ENCODE measurements at regions not wholly inside any gene's neighbourhood (a gene's known extent, or its start where the extent isn't known, plus 50 kb on each side); places are given as distances from the start of the nearest gene placed in this dataset.

DNA sequence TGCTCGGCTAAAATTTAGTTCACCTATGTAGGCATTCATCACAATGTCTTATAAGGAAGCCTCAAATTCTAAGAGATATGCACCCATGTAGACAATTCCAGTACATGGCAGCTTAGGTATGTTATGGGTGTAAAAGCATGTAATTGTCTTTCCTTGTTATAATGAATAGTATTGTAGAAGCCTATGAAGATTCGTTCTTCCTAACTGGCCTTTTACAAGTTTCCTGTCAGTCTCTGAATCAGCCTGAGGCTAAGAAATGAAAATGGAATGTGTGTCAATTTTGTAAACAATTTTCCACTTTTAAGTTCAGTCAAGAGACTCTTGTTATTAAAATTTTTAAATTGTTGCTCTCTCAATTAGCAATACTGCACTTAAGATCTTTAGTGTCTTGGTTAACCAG is 189.9 kb upstream of the GALNT5 start:
- TF ChIP-seq, protein P1, sequence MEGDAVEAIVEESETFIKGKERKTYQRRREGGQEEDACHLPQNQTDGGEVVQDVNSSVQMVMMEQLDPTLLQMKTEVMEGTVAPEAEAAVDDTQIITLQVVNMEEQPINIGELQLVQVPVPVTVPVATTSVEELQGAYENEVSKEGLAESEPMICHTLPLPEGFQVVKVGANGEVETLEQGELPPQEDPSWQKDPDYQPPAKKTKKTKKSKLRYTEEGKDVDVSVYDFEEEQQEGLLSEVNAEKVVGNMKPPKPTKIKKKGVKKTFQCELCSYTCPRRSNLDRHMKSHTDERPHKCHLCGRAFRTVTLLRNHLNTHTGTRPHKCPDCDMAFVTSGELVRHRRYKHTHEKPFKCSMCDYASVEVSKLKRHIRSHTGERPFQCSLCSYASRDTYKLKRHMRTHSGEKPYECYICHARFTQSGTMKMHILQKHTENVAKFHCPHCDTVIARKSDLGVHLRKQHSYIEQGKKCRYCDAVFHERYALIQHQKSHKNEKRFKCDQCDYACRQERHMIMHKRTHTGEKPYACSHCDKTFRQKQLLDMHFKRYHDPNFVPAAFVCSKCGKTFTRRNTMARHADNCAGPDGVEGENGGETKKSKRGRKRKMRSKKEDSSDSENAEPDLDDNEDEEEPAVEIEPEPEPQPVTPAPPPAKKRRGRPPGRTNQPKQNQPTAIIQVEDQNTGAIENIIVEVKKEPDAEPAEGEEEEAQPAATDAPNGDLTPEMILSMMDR (IDR thresholded peaks at IDR 0.05) = no peak
- no peak for TF ChIP-seq POLR2A (IDR thresholded peaks at IDR 0.05)
